Neural progenitor cell (in vitro differentiated cells): ENCODE measurements at regions not wholly inside any gene's neighbourhood (a gene's known extent, or its start where the extent isn't known, plus 50 kb on each side); places are given as distances from the start of the nearest gene placed in this dataset.

Experiments used
- DNase-seq: peaks from one replicate; pipeline ENCODE4 v3.0.0-alpha.2; 2016; ENCODE audit warnings: low spot score
- H2AFZ ChIP-seq: fragments of 200-600 bp; sonication (generic); replicated peaks from 2 replicates; pipeline ENCODE4 v1.6.1; 2016; ENCODE audit warnings: antibody characterized with exemption
- H3F3A ChIP-seq: fragments of 200-600 bp; sonication (generic); 2 replicates; pipeline ENCODE4 v1.6.1; 2016; ENCODE audit warnings: antibody characterized with exemption, low read depth
- H3K27ac ChIP-seq: fragments of 200-600 bp; sonication (generic); 2 replicates; pipeline ENCODE4 v1.5.1; 2016; ENCODE audit warnings: mild to moderate bottlenecking
- H3K27me3 ChIP-seq: fragments of 200-600 bp; sonication (generic); 2 replicates; pipeline ENCODE4 v1.6.1; 2016; ENCODE audit warnings: mild to moderate bottlenecking, moderate library complexity
- H3K36me3 ChIP-seq: fragments of 200-600 bp; sonication (generic); 2 replicates; pipeline ENCODE4 v1.5.1; 2016
- H3K4me1 ChIP-seq: fragments of 200-600 bp; sonication (generic); 2 replicates; pipeline ENCODE4 v1.6.1; 2016; ENCODE audit warnings: mixed run types
- H3K4me2 ChIP-seq: fragments of 200-600 bp; sonication (generic); 2 replicates; pipeline ENCODE4 v1.6.1; 2016
- H3K4me3 ChIP-seq: fragments of 200-600 bp; sonication (generic); 2 replicates; pipeline ENCODE4 v1.5.1; 2016
- H3K79me2 ChIP-seq: fragments of 200-600 bp; sonication (generic); 2 replicates; pipeline ENCODE4 v1.6.1; 2016; ENCODE audit warnings: low read depth
- H3K9ac ChIP-seq: fragments of 200-600 bp; sonication (generic); 2 replicates; pipeline ENCODE4 v1.6.1; 2016
- H3K9me3 ChIP-seq: fragments of 200-600 bp; sonication (generic); 2 replicates; pipeline ENCODE4 v1.5.1; 2016; ENCODE audit warnings: low read depth
- H4K20me1 ChIP-seq: fragments of 200-600 bp; sonication (generic); 2 replicates; pipeline ENCODE4 v1.6.1; 2016; ENCODE audit warnings: low read depth
- H3K27ac Mint-ChIP-seq: 3 replicates; pipeline ENCODE4 v1.8.0; 2021; ENCODE audit warnings: mixed read lengths
- H3K27me3 Mint-ChIP-seq: 2 replicates; pipeline ENCODE4 v1.8.0; 2022; ENCODE audit warnings: low read depth, mild to moderate bottlenecking, inconsistent platforms, moderate library complexity, mixed read lengths; ENCODE audit not compliant: insufficient read depth
- H3K36me3 Mint-ChIP-seq: 3 replicates; pipeline ENCODE4 v1.8.0; 2021; ENCODE audit warnings: mixed read lengths
- H3K4me1 Mint-ChIP-seq: 3 replicates; pipeline ENCODE4 v1.8.0; 2021; ENCODE audit warnings: mixed read lengths
- H3K4me3 Mint-ChIP-seq: 3 replicates; pipeline ENCODE4 v1.8.0; 2021; ENCODE audit warnings: mild to moderate bottlenecking, moderate library complexity, mixed read lengths
- H3K9me3 Mint-ChIP-seq: 3 replicates; pipeline ENCODE4 v1.8.0; 2020; ENCODE audit warnings: mixed read lengths
- CTCF ChIP-seq: fragments of 200-600 bp; sonication (generic); IDR thresholded peaks from 2 replicates; pipeline ENCODE4 v1.5.1; 2017; ENCODE audit warnings: antibody characterized with exemption, mild to moderate bottlenecking
- EZH2 ChIP-seq: fragments of 200-600 bp; sonication (generic); IDR thresholded peaks from 2 replicates; pipeline ENCODE4 v1.6.1; 2017; ENCODE audit warnings: antibody characterized with exemption, mild to moderate bottlenecking, moderate library complexity
- EZH2phosphoT487 ChIP-seq: fragments of 200-600 bp; sonication (generic); IDR thresholded peaks from 2 replicates; pipeline ENCODE4 v1.6.1; 2017; ENCODE audit warnings: antibody characterized with exemption

- no peak overlapping the region for H3K4me3 ChIP-seq
- no peaks in the 10 kb centered on the region for H3F3A ChIP-seq
- H3K79me2 ChIP-seq, result no peaks in the 10 kb centered on the region
- DNase-seq, result peak; percentile 7
- no peaks in the 10 kb centered on the region for H3K9me3 ChIP-seq
- no peaks in the 10 kb centered on the region for H4K20me1 ChIP-seq
- Mint-ChIP-seq H3K4me3 (no peak overlapping the region), H3K9me3 (no peaks in the 10 kb centered on the region), H3K4me1 (no peaks in the 10 kb centered on the region), H3K27me3 (no peaks in the 10 kb centered on the region), H3K27ac (no peak overlapping the region), H3K36me3 (no peaks in the 10 kb centered on the region)
- H3K27me3 ChIP-seq, result no peaks in the 10 kb centered on the region
- TF ChIP-seq EZH2 (no peak), EZH2phosphoT487 (no peak), CTCF (no peak)
- H3K9ac ChIP-seq, result no peak overlapping the region
- H3K36me3 ChIP-seq, result no peaks in the 10 kb centered on the region
- no peak overlapping the region for H3K27ac ChIP-seq
- no peak overlapping the region for H3K4me2 ChIP-seq
- no peak overlapping the region for H2AFZ ChIP-seq
- H3K4me1 ChIP-seq, result no peaks in the 10 kb centered on the region
Observed at GRCh38 chr4:130403221-130403620, 1307.3 kb downstream of the C4orf33 start.

GRCh38 chr4:130416228-130416627 is 1320.3 kb downstream of the C4orf33 start:
- Mint-ChIP-seq H3K9me3 (no peaks in the 10 kb centered on the region), H3K36me3 (no peaks in the 10 kb centered on the region), H3K27ac (no peak overlapping the region), H3K4me1 (peaks cover 11% of the 10 kb centered on the region), H3K4me3 (no peak overlapping the region), H3K27me3 (no peaks in the 10 kb centered on the region)
- TF ChIP-seq EZH2phosphoT487, result no peak
- no peak for TF ChIP-seq EZH2
- TF ChIP-seq CTCF, result no peak
- no peak overlapping the region for H3K4me2 ChIP-seq
- no peak overlapping the region for H3K4me3 ChIP-seq
- no peaks in the 10 kb centered on the region for H3K27me3 ChIP-seq
- H3K36me3 ChIP-seq, result no peaks in the 10 kb centered on the region
- H3K9ac ChIP-seq, result no peak overlapping the region
- H3K4me1 ChIP-seq, result no peaks in the 10 kb centered on the region
- H3K79me2 ChIP-seq, result no peaks in the 10 kb centered on the region
- H3K27ac ChIP-seq, result no peak overlapping the region
- no peaks in the 10 kb centered on the region for H3F3A ChIP-seq
- DNase-seq, result no peak
- no peak overlapping the region for H2AFZ ChIP-seq
- H4K20me1 ChIP-seq, result no peaks in the 10 kb centered on the region
- no peaks in the 10 kb centered on the region for H3K9me3 ChIP-seq

GRCh38 chr4:130419211-130419975 is 1323.4 kb downstream of the C4orf33 start:
- H3K4me2 ChIP-seq, result no peak overlapping the region
- Mint-ChIP-seq H3K9me3 (peaks cover 1% of the 10 kb centered on the region), H3K4me1 (peaks cover 11% of the 10 kb centered on the region), H3K27ac (peak overlapping the region; percentile 21), H3K27me3 (no peaks in the 10 kb centered on the region), H3K4me3 (no peak overlapping the region), H3K36me3 (no peaks in the 10 kb centered on the region)
- no peaks in the 10 kb centered on the region for H3K9me3 ChIP-seq
- no peak overlapping the region for H3K4me3 ChIP-seq
- no peaks in the 10 kb centered on the region for H4K20me1 ChIP-seq
- H3K27me3 ChIP-seq, result no peaks in the 10 kb centered on the region
- no peak overlapping the region for H3K27ac ChIP-seq
- H3F3A ChIP-seq, result no peaks in the 10 kb centered on the region
- no peak for DNase-seq
- peak overlapping the region; percentile 26 for H2AFZ ChIP-seq
- no peak overlapping the region for H3K9ac ChIP-seq
- no peak for TF ChIP-seq EZH2phosphoT487
- TF ChIP-seq EZH2, result no peak
- TF ChIP-seq CTCF, result no peak
- no peaks in the 10 kb centered on the region for H3K79me2 ChIP-seq
- no peaks in the 10 kb centered on the region for H3K36me3 ChIP-seq
- H3K4me1 ChIP-seq, result no peaks in the 10 kb centered on the region
